Prostate gland (tissue), 2 donors: ENCODE measurements at regions not wholly inside any gene's neighbourhood (a gene's known extent, or its start where the extent isn't known, plus 50 kb on each side); places are given as distances from the start of the nearest gene placed in this dataset.

ENCODE experiments used
- DNase-seq: peaks from one replicate; pipeline ENCODE4 v3.0.0-alpha.2; 2019; ENCODE audit warnings: low spot score
- H3K27ac ChIP-seq, 2 donors: fragments of 200-600 bp; sonication (generic); 2 replicates each; pipeline ENCODE4 v1.5.1; 2017 to 2019
- H3K27me3 ChIP-seq: fragments of 200-600 bp; sonication (generic); replicated peaks from 2 replicates; pipeline ENCODE4 v1.5.1; 2019; ENCODE audit not compliant: insufficient read depth
- H3K36me3 ChIP-seq, 2 donors: fragments of 200-600 bp; sonication (generic); 1 replicate in 1 of 2; 2 replicates in 1 of 2; pipeline versions ENCODE4 v1.5.1 to v1.8.1; 2017 to 2019
- H3K4me1 ChIP-seq: fragments of 200-600 bp; sonication (generic); replicated peaks from 2 replicates; pipeline ENCODE4 v1.5.1; 2019
- H3K4me3 ChIP-seq, 2 donors: fragments of 200-600 bp; sonication (generic); 2 replicates each; pipeline ENCODE4 v1.5.1; 2017 to 2019
- H3K9me3 ChIP-seq: fragments of 200-600 bp; sonication (generic); 2 replicates; pipeline ENCODE4 v1.5.1; 2017
- POLR2A ChIP-seq: fragments of 450-650 bp; IDR thresholded peaks from one replicate; pipeline ENCODE4 v1.6.1; 2016; ENCODE audit warnings: antibody characterized with exemption, mild to moderate bottlenecking
- POLR2AphosphoS5 ChIP-seq: sonication (generic); formaldehyde crosslinking; IDR thresholded peaks from one replicate; pipeline ENCODE4 v1.6.1; 2017; ENCODE audit warnings: antibody characterized with exemption
- WGBS: methylation state at CpG from one replicate; pipeline ENCODE4 v1.1.5; 2018; 5-methylcytosine and 5-hydroxymethylcytosine counted together
- intact Hi-C: fragments of 100-400 bp; cut with DNase I; formaldehyde crosslinking; loops from one replicate; pipeline ENCODE4 v1.14.2; 2022
- TF ChIP-seq, protein P1 (sequence below), 4 experiments: fragments of 200-600 bp in 2 of 4; fragments of 450-650 bp in 2 of 4; sonication (generic) in 2 of 4; IDR thresholded peaks; 1 replicate in 3 of 4; 2 replicates in 1 of 4; pipeline ENCODE4 v1.5.1; 2016 to 2019; ENCODE audit warnings: antibody characterized with exemption in 4 of 4, mild to moderate bottlenecking in 2 of 4, moderate library complexity in 2 of 4

DNA sequence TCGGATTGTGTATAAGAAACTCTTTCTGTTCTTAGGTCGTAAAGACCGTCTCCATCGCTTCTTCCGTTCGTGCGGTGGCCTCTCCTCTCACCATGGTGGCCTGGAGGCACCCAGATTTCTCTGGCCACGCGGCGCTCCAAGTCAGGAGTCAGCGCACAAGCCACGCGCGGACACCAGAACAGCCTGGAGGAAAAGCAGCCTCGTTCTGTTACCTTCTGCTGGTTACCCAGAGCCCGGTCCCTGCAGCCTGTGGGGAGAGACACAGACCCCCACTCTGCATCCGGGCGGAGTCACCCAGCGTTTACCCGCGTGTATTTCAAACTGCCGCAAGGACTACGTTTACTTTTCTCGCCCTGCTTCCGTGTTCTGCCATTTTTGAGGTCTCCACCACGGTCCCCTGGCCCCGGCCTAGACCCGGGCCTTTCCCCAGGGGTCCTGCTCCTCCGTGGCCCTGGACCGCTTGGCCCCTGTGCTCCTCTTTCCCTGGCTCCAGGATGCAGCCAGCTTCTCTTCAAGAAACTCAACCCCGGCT, 776.1 kb downstream of the BRD1 start:
- no peak for DNase-seq
- intact Hi-C loops, result no loop called here
- Histone ChIP-seq H3K27me3 (peaks cover 12% of the 10 kb centered on the region), H3K9me3 (no peaks in the 10 kb centered on the region), H3K27ac (no peak overlapping the region), H3K36me3 (no peaks in the 10 kb centered on the region), H3K4me3 (peak overlapping the region; percentile 12 to 18), H3K4me1 (no peaks in the 10 kb centered on the region)
- TF ChIP-seq, protein P1, sequence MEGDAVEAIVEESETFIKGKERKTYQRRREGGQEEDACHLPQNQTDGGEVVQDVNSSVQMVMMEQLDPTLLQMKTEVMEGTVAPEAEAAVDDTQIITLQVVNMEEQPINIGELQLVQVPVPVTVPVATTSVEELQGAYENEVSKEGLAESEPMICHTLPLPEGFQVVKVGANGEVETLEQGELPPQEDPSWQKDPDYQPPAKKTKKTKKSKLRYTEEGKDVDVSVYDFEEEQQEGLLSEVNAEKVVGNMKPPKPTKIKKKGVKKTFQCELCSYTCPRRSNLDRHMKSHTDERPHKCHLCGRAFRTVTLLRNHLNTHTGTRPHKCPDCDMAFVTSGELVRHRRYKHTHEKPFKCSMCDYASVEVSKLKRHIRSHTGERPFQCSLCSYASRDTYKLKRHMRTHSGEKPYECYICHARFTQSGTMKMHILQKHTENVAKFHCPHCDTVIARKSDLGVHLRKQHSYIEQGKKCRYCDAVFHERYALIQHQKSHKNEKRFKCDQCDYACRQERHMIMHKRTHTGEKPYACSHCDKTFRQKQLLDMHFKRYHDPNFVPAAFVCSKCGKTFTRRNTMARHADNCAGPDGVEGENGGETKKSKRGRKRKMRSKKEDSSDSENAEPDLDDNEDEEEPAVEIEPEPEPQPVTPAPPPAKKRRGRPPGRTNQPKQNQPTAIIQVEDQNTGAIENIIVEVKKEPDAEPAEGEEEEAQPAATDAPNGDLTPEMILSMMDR (IDR thresholded peaks at IDR 0.05), result no peak
- TF ChIP-seq POLR2AphosphoS5 (no peak), POLR2A (no peak)
- WGBS, result 88% methylated on average over 31 of the region's 31 CpGs

DNA sequence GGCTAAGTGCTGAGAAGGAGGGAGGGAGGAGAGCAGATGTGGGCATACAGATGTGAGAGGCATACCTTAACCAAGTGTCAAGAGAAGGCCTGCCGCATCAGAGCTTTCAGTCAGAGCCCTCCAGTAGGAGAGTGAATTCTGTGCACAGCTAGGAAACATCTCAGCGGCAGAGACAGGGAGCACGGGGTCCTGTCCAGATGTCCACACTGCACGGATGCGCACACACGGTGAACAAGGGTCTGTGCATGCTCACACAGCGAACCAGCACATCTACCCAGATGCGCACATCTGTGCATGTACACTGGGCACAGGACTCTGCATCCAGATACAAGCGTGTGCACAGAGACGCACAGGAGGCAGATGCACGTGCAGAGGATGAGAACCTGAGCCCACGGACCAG, 778.0 kb downstream of the BRD1 start:
- 86% methylated on average over 12 of the region's 12 CpGs for WGBS
- Histone ChIP-seq H3K4me1 (no peaks in the 10 kb centered on the region), H3K9me3 (no peaks in the 10 kb centered on the region), H3K27me3 (peaks cover 12% of the 10 kb centered on the region), H3K4me3 (no peak overlapping the region), H3K36me3 (no peaks in the 10 kb centered on the region), H3K27ac (no peak overlapping the region)
- intact Hi-C loops, result no loop called here
- no peak for DNase-seq
- TF ChIP-seq POLR2A, result no peak
- TF ChIP-seq, protein P1 (IDR thresholded peaks at IDR 0.05), result no peak
- TF ChIP-seq POLR2AphosphoS5, result no peak

- intact Hi-C loops, result no loop called here
- H3K4me3 ChIP-seq, result no peak overlapping the region
- no peak overlapping the region for H3K27ac ChIP-seq
- DNase-seq, result no peak
- 74% methylated on average over 11 of the region's 11 CpGs for WGBS
- TF ChIP-seq, protein P1 (IDR thresholded peaks at IDR 0.05), result no peak
- no peak for TF ChIP-seq POLR2AphosphoS5
- TF ChIP-seq POLR2A, result no peak
- H3K27me3 ChIP-seq, result peaks cover 15% of the 10 kb centered on the region
- H3K9me3 ChIP-seq, result no peaks in the 10 kb centered on the region
- no peaks in the 10 kb centered on the region for H3K36me3 ChIP-seq
- H3K4me1 ChIP-seq, result no peaks in the 10 kb centered on the region
These were observed 779.1 kb downstream of the BRD1 start for GRCh38 chr22:49048591-49048990.

GRCh38 chr22:49047447-49047846, 780.2 kb downstream of the BRD1 start:
- Histone ChIP-seq H3K36me3 (no peaks in the 10 kb centered on the region), H3K27me3 (peaks cover 15% of the 10 kb centered on the region), H3K4me1 (no peaks in the 10 kb centered on the region), H3K27ac (no peak overlapping the region), H3K9me3 (no peaks in the 10 kb centered on the region), H3K4me3 (no peak overlapping the region)
- TF ChIP-seq, protein P1 (IDR thresholded peaks at IDR 0.05), result no peak
- TF ChIP-seq POLR2AphosphoS5 (no peak), POLR2A (no peak)
- no peak for DNase-seq
- intact Hi-C loops, result no loop called here
- 72% methylated on average over 5 of the region's 5 CpGs for WGBS

- Histone ChIP-seq H3K9me3 (no peaks in the 10 kb centered on the region), H3K4me3 (no peak overlapping the region), H3K36me3 (no peaks in the 10 kb centered on the region), H3K4me1 (no peaks in the 10 kb centered on the region), H3K27me3 (peaks cover 15% of the 10 kb centered on the region), H3K27ac (no peak overlapping the region)
- no peak for DNase-seq
- intact Hi-C loops, result no loop called here
- WGBS, result 45% methylated on average over 17 of the region's 17 CpGs
- TF ChIP-seq POLR2AphosphoS5, result no peak
- TF ChIP-seq, protein P1 (IDR thresholded peaks at IDR 0.05), result peak in 3 of 4 experiments; percentile 27 to 38 (median 35)
- TF ChIP-seq POLR2A, result no peak
These were observed 780.9 kb downstream of the BRD1 start for GRCh38 chr22:49046546-49047361.
